BLaER1 (cell line): ENCODE measurements at regions not wholly inside any gene's neighbourhood (a gene's known extent, or its start where the extent isn't known, plus 50 kb on each side); places are given as distances from the start of the nearest gene placed in this dataset.
A peak's percentile ranks its signal among the peaks of the same experiment; 100 is the strongest.

Experiments used
- H3K27ac ChIP-seq: shearing (Covaris generic); formaldehyde crosslinking; 2 replicates; pipeline ENCODE4 v1.8.1; 2022
- H3K27me3 ChIP-seq: shearing (Covaris generic); formaldehyde crosslinking; 2 replicates; pipeline ENCODE4 v1.8.1; 2022
- H3K36me3 ChIP-seq: shearing (Covaris generic); formaldehyde crosslinking; 2 replicates; pipeline ENCODE4 v1.8.1; 2022
- H3K4me1 ChIP-seq: shearing (Covaris generic); formaldehyde crosslinking; 2 replicates; pipeline ENCODE4 v1.8.1; 2022
- H3K4me2 ChIP-seq: shearing (Covaris generic); formaldehyde crosslinking; 2 replicates; pipeline ENCODE4 v1.8.1; 2022
- H3K4me3 ChIP-seq: shearing (Covaris generic); formaldehyde crosslinking; 2 replicates; pipeline ENCODE4 v1.8.1; 2022
- H3K9ac ChIP-seq: shearing (Covaris generic); formaldehyde crosslinking; 2 replicates; pipeline ENCODE4 v1.8.1; 2022
- H3K9me3 ChIP-seq: shearing (Covaris generic); formaldehyde crosslinking; 2 replicates; pipeline ENCODE4 v1.8.1; 2022
- H4K20me1 ChIP-seq: shearing (Covaris generic); formaldehyde crosslinking; 2 replicates; pipeline ENCODE4 v1.8.1; 2022
- Cebpa-rat ChIP-seq: shearing (Covaris generic); IDR thresholded peaks from 2 replicates; pipeline ENCODE4 v1.8.1; 2022

GRCh38 chr3:194755671-194756459, 70.2 kb downstream of the FAM43A start:
- Histone ChIP-seq H3K27ac (peak overlapping the region; percentile 23; the same call in 1 of the 2 replicates), H3K4me1 (peaks cover 23% of the 10 kb centered on the region), H3K36me3 (no peaks in the 10 kb centered on the region), H3K9ac (no peak overlapping the region), H3K4me2 (0 out of 2 replicates have a peak overlapping the region, but pooled peaks have one; percentile 68), H3K27me3 (no peaks in the 10 kb centered on the region), H4K20me1 (no peaks in the 10 kb centered on the region), H3K4me3 (no peak overlapping the region), H3K9me3 (no peaks in the 10 kb centered on the region)
- TF ChIP-seq Cebpa-rat, result no peak

- H4K20me1 ChIP-seq, result no peaks in the 10 kb centered on the region
- peak overlapping the region; percentile 68 for H3K4me2 ChIP-seq
- no peaks in the 10 kb centered on the region for H3K27me3 ChIP-seq
- peak overlapping the region; percentile 23; the same call in 1 of the 2 replicates for H3K27ac ChIP-seq
- H3K4me1 ChIP-seq, result peaks cover 24% of the 10 kb centered on the region
- H3K9ac ChIP-seq, result no peak overlapping the region
- no peaks in the 10 kb centered on the region for H3K36me3 ChIP-seq
- H3K4me3 ChIP-seq, result no peak overlapping the region
- no peak for TF ChIP-seq Cebpa-rat
- no peaks in the 10 kb centered on the region for H3K9me3 ChIP-seq
These were observed 70.7 kb downstream of the FAM43A start for GRCh38 chr3:194756460-194756779.

GRCh38 chr3:194756791-194757325, 71.2 kb downstream of the FAM43A start:
- H3K36me3 ChIP-seq, result no peaks in the 10 kb centered on the region
- H3K9me3 ChIP-seq, result no peaks in the 10 kb centered on the region
- H3K4me1 ChIP-seq, result peaks cover 24% of the 10 kb centered on the region
- no peak for TF ChIP-seq Cebpa-rat
- H4K20me1 ChIP-seq, result no peaks in the 10 kb centered on the region
- no peaks in the 10 kb centered on the region for H3K27me3 ChIP-seq
- H3K4me2 ChIP-seq, result peak overlapping the region; percentile 68
- H3K27ac ChIP-seq, result peak overlapping the region; percentile 23; the same call in 1 of the 2 replicates
- no peak overlapping the region for H3K4me3 ChIP-seq
- H3K9ac ChIP-seq, result peak overlapping the region; percentile 1; the same call in 1 of the 2 replicates

GRCh38 chr3:194757647-194758061, 72.0 kb downstream of the FAM43A start:
- Histone ChIP-seq H3K36me3 (no peaks in the 10 kb centered on the region), H3K27ac (no peak overlapping the region), H3K9ac (0 out of 2 replicates have a peak overlapping the region, but pooled peaks have one; percentile 1), H3K4me3 (no peak overlapping the region), H3K4me1 (peaks cover 24% of the 10 kb centered on the region), H4K20me1 (no peaks in the 10 kb centered on the region), H3K27me3 (no peaks in the 10 kb centered on the region), H3K4me2 (peak overlapping the region; percentile 68), H3K9me3 (no peaks in the 10 kb centered on the region)
- no peak for TF ChIP-seq Cebpa-rat

- no peak overlapping the region for H3K4me3 ChIP-seq
- H3K9me3 ChIP-seq, result no peaks in the 10 kb centered on the region
- peaks cover 24% of the 10 kb centered on the region for H3K4me1 ChIP-seq
- no peaks in the 10 kb centered on the region for H4K20me1 ChIP-seq
- no peak overlapping the region for H3K9ac ChIP-seq
- no peak for TF ChIP-seq Cebpa-rat
- no peak overlapping the region for H3K27ac ChIP-seq
- H3K4me2 ChIP-seq, result no peak overlapping the region
- H3K27me3 ChIP-seq, result no peaks in the 10 kb centered on the region
- H3K36me3 ChIP-seq, result no peaks in the 10 kb centered on the region
These were observed 73.0 kb downstream of the FAM43A start for GRCh38 chr3:194758716-194759115.

- no peaks in the 10 kb centered on the region for H3K27me3 ChIP-seq
- no peak for TF ChIP-seq Cebpa-rat
- H3K36me3 ChIP-seq, result no peaks in the 10 kb centered on the region
- no peaks in the 10 kb centered on the region for H3K9me3 ChIP-seq
- H3K27ac ChIP-seq, result no peak overlapping the region
- H3K4me3 ChIP-seq, result no peak overlapping the region
- H3K4me1 ChIP-seq, result peaks cover 24% of the 10 kb centered on the region
- no peak overlapping the region for H3K4me2 ChIP-seq
- H3K9ac ChIP-seq, result no peak overlapping the region
- H4K20me1 ChIP-seq, result no peaks in the 10 kb centered on the region
These were observed 74.9 kb downstream of the FAM43A start for GRCh38 chr3:194760494-194761137.

GRCh38 chr3:194761384-194761783, 75.7 kb downstream of the FAM43A start:
- no peaks in the 10 kb centered on the region for H3K9me3 ChIP-seq
- peaks cover 20% of the 10 kb centered on the region for H3K4me1 ChIP-seq
- no peaks in the 10 kb centered on the region for H4K20me1 ChIP-seq
- no peaks in the 10 kb centered on the region for H3K27me3 ChIP-seq
- no peak overlapping the region for H3K9ac ChIP-seq
- no peak for TF ChIP-seq Cebpa-rat
- H3K4me3 ChIP-seq, result no peak overlapping the region
- H3K27ac ChIP-seq, result no peak overlapping the region
- no peak overlapping the region for H3K4me2 ChIP-seq
- H3K36me3 ChIP-seq, result no peaks in the 10 kb centered on the region

- Histone ChIP-seq H3K27ac (no peak overlapping the region), H3K27me3 (no peaks in the 10 kb centered on the region), H3K4me1 (peaks cover 15% of the 10 kb centered on the region), H3K4me3 (no peak overlapping the region), H3K9me3 (no peaks in the 10 kb centered on the region), H4K20me1 (no peaks in the 10 kb centered on the region), H3K4me2 (no peak overlapping the region), H3K36me3 (no peaks in the 10 kb centered on the region), H3K9ac (no peak overlapping the region)
- no peak for TF ChIP-seq Cebpa-rat
These were observed 81.2 kb downstream of the FAM43A start for GRCh38 chr3:194766845-194767244.

GRCh38 chr3:194767446-194768207, 81.9 kb downstream of the FAM43A start:
- TF ChIP-seq Cebpa-rat, result no peak
- Histone ChIP-seq H3K36me3 (no peaks in the 10 kb centered on the region), H4K20me1 (no peaks in the 10 kb centered on the region), H3K4me1 (peaks cover 15% of the 10 kb centered on the region), H3K4me2 (no peak overlapping the region), H3K9me3 (no peaks in the 10 kb centered on the region), H3K4me3 (no peak overlapping the region), H3K9ac (no peak overlapping the region), H3K27ac (no peak overlapping the region), H3K27me3 (no peaks in the 10 kb centered on the region)
